NCI-H524 treated with DMSO at 0.1 percent for 48 hours (cell line): ENCODE measurements at regions not wholly inside any gene's neighbourhood (a gene's known extent, or its start where the extent isn't known, plus 50 kb on each side); places are given as distances from the start of the nearest gene placed in this dataset.

Experiments used
- DNase-seq: peaks from one replicate; lab custom pipeline; 2025; lab: John Stamatoyannopoulos, UW

DNA sequence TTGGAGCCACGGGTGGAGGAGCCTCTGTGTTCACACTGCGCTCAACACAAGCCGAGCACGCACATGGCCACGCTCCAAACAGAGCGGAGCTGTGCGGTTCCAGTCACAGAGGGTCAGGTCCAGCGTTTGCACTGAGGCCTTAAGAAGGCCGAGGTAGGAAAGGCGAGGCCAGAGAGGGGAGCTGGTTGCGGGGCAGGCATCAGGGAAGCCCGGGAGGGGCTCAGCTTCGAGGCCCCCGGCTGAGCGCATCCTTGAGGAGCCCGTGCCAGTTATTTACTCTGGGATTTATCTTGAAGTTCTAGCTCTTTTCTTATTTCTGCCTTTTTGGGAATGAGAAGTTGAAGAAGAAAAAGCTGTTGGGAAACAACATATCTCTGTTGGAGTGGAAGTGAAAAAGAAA, 140.8 kb downstream of the IRX1 start:
- DNase-seq, result no peak

DNA sequence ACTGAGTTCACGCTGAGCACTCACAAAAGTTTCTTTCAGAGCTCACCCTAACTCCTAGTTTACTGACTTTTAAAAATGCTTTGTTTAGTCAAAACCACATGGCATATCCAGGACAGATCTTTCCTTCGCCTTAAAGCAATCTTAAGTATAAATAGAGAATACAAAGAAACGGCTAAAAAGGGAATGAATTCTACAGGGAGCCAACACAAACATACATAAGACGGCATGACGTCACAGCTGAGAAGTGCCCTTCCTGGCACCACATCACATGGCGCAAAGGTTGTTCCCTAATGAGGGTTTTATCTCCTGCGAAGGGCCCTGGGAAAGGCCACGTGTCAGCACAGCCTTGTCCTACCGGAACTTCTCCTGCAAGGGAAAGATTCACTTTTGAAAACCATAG, 141.3 kb downstream of the IRX1 start:
- no peak for DNase-seq

DNA sequence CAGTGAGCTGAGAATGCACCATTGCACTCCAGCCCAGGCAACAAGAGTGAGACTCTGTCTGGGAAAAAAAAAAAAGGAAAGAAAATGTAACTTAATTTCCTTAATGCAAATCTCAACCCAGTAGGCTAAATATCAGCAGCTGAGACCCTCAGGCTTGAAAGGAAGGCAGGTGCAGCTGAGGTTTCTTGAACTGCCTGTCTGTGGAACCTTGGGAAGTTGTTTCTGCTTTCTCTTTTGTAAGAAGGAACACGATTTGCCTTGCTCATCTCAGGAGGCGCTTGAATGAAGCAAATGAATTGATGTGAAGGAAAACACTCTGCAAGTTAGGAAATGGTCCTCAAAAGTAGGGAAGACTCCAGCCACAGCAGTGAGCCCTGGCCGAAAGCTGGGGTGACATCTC, 143.3 kb downstream of the IRX1 start:
- DNase-seq, result no peak

DNA sequence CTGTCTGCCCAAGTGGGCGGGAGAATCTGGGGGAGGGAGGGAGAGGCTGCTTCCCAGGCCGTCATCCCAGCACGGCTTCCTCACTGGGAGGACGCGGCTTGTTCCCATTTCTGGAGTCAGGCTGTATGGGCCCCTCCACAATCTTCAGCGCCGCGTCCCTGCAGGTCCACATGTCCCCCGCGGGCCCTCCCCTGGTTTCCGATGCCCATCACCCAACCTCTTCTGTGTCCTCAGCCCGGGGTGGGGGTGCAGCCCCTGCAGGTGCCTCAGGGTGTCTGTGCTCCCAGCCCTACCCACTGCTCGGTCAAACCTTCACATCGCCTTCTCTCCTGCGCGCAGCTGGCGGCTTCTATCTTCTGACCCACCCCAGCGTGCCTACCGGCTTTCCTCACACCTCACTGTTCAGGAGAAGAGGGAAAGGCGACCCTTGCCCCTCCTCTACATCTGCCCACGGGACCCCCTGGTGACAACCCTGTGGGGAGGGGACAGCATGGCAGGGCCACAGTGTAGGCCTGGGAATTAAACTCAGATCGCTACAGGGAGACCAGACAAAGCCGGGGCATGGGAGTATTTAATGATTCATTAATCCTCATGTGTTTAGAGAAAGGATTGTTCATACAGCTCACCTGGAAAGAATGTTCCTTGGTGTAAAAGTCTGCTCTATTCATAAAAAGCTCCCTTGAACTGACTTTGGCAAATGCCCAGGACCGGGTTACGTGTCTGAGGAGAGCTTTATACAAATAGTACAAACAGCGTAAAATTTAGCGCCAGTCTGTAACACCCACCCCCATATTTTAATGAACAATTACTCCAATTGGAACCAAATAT, 145.1 kb downstream of the IRX1 start:
- DNase-seq, result no peak

DNA sequence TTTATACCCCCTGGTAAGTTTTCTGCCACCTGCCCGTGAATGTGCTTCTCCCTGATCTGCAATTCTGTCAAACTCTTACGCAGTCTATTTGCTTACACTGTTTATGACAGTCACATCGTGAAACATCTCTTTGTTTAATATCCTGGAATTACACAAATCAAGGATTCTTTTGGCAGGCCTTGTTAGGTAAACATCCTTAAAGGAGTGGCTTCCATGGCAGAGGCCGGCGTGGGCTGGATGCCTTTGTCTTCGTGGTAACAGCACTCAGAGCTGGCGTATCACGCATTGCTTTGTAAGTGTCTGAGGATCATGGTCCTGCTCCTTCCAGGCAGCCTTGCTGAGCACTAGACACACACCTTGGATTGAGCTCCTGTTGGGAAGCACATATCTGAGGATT, 145.7 kb downstream of the IRX1 start:
- DNase-seq, result no peak

DNA sequence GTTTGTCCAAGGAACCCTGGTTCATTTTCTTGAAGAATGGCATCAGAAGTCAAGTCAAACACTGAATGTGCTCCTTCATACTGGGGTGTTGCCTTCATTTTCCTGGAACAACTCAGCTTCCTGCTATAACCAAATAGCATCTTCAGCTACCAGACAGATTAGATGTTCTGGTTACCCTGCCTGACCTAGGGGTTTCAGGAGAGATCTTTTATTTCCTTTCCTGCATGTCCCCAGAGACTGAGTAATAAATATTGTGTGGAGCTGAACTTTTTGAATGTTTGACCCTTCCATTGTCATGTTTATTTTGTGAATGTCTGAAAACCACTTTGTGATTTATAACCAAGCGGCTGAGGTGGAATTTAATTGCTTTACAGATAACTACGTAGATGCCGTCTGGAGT, 147.1 kb downstream of the IRX1 start:
- DNase-seq, result no peak

DNA sequence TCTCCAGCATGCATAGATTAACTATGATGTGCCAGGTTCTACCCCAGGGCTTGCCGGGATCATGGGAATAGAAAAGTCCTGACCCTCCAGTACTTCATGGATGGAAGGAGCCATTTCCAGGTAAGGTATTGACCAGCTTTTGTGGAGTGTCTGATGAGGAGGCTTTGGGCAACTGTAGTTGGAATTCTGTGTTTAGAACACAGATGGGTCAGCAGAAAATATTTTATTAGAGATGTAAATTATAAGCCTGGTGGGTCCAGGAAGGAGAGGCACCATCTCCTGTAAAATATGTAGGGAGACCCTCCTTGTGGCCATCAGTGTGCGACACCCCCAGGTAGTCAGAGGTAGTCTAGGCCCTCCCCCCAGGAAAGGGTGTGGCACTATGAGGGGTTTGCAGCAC, 156.2 kb downstream of the IRX1 start:
- no peak for DNase-seq

DNA sequence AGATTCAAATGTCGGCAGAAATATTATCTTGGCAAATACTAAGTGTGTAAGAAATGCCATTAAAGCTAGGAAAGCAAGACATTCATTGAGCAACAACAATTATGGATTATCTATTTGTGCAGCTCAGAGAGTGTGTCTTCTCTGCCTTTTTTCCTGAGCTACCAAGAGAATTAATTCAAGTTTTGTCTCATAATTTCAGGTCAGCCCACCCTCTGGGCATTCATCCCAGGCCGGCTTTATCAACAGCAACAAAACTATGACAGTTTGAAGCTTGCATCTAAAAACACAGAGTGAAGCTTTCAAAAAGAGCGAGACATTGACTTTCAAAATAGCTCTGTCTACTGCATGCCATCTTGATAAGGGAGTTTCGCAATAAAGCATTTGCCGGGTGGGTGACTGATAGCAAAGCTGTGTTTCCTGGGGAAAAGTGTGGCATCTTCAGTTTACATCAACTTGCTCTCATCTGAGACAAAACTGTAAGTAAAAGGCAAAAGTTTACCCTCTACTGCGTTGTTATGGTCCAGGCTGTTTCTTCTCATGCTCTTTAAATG, 182.4 kb downstream of the IRX1 start:
- no peak for DNase-seq

DNA sequence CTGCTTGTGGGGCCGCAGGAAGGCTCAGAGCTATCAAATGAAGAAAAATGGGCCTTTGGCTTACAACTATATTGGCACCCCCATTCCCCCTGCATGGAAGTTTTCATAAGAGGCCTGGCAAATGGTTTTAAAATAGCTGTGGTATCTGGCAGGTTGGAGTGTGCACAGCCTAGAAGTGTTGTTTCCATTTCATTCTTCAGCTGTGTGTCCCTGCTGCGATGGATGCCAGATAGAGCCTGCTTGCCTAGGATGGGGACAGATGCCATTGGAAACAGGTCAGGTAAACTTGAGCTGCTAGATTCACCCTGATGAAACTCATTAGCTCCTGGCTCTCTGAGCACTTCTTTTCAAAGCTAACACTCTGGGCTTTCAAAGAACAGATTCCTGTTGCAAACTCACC, 183.3 kb downstream of the IRX1 start:
- no peak for DNase-seq

DNA sequence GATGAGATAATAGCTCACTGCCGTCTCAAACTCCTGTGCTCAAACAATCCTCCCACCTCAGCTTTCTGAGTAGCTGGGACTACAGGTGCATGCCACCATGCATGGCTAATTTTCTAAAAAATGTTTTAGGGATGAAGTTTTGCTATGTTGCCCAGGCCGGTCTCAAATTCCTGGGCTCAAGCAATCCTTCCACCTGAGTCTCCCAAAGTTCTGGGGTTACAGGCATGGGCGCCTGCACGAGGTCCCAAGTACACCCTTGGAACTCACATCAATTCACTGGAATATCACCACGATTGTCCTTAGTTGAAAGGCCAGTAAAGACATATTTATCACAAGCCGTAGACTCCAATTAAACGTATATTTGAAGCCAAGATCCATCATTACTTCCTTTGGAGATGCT, 184.6 kb downstream of the IRX1 start:
- DNase-seq, result no peak

DNA sequence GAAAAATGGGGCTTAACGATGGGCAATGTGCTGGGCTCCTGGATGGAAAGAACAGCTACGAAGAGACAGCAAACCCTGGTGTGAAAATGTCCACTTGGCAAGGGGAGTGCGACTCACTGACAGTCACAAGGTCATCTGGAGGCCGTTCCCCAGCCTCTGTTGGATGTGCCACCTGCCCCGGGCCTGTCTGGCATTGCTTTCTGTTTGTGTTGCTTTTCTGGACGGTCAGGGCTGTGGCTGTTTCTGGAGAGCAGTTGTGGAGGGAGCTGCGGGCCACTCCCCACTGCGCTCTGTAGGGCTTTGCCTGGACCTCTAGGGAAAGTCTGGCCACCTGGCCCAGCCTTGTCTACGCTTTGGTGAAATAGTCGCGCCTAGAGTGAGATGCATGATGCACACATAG, 185.3 kb downstream of the IRX1 start:
- no peak for DNase-seq

DNA sequence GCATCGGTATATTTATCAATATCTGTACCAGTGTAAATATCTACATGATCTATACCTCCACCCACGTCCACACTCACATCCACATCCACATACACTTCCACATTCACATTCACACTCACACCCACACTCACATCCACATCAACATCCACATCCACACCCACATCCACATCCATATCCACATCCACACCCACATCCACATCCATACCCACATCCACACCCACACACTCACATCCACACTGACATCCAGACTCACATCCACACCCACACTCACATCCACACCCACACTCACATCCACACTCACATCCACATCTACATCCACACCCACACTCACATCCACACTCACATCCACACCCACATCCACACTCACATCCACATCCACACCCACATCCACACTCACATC, 189.2 kb downstream of the IRX1 start:
- no peak for DNase-seq

DNA sequence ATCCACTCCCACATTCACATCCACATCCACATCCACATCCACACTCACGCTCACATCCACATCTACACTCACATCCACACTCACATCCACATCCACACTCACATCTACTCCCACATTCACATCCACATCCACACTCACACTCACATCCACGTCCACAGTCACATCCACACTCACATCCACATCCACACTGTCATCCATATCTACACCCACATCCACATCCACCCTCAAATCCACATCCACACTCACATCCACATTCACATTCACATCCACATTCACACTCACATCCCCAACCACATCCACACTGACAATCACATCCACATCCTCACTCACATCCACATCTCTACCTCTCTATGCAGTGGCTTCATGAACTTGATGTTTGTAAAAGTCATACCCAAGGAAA, 190.5 kb downstream of the IRX1 start:
- DNase-seq, result no peak

DNA sequence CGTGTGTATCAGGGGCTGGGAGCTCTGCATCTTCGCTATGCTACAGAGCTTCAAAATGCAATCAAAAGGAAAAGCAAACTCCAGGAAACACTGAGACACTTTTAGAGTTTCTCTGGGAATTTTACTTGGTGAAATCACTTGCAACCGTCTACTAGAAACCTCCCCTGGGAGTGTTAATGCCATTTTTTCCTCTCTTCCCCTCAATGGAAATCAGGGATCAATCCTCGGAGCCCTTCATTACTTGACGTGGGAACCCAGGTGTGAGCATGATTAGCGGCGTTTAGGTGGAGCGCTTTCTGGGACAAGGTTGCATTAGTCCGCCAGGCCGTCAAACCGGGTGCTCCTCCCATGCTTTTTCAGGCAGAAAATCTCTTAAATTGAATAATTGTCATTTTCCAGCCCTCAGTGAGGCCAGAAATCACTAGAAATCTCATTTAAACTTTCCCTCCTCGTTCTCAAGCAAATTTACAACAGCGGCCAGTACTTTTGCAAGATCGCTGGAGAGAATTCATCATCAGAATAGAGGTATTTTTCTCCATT, 191.3 kb downstream of the IRX1 start:
- no peak for DNase-seq

DNA sequence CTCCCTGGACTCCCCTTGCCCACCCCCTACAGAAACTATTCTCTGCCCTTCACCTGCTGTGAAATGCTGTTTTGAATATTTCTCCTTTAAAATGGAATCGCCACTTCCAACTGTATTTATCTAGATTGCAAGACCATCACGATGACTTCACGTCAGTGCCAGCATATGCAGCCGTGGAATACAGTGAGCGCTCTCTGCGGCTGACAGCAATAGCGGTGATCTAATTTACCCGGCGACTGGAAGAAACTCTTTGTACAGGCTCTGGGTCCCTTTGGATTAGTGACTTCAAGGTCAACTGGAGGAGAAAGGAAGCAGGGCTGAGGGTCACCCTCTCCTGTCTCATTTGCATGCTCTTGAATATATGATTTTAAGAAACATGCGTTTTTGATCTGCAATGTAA, 192.0 kb downstream of the IRX1 start:
- DNase-seq, result no peak

DNA sequence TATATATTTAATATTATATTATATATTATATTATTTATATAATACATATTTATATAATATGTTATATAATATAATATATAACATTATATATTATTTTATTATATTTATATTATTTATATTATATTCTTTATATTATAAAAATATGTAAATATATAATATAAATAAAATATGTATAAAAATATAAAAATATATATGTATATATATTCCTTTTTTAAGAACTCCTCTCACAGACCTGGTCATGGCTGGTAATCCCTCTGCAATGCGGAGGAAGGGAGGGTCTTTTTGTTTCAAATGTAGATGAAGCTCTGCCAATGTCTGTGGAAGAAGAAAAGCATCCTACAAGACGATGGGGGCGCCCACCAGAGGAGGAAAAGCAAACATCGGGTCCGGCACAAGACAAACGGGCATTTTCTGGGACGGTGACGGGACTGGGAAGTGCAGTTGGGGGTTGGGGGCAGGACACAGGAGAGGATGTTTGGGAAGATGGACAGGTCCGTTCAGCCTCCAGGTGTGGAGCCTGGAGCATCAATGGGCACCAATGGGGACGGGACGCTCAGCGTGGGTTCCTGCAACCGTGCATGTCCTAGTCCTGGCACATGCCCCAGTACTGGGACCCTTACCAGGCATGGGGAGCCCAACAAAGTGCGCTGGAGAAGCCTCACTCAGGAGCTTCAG, 194.0 kb downstream of the IRX1 start:
- DNase-seq, result no peak

DNA sequence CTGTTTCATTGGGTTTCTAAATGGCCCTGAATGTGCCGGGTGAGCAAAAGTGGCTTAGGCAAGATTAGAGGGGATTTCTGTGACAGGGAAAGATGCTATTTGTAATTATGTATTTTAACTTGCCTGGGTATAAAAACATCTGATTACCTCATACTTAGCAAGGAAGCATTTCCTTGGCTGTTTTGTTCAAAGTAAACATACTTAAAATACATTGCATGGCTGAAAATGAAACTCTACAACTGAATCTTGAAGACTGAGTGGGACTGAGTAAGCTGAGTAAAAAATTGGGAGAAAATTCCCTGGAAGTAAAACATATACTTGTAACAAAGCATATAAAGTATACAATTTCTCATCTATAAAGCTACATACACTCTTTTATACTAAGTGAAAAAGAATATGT, 197.5 kb downstream of the IRX1 start:
- DNase-seq, result no peak

DNA sequence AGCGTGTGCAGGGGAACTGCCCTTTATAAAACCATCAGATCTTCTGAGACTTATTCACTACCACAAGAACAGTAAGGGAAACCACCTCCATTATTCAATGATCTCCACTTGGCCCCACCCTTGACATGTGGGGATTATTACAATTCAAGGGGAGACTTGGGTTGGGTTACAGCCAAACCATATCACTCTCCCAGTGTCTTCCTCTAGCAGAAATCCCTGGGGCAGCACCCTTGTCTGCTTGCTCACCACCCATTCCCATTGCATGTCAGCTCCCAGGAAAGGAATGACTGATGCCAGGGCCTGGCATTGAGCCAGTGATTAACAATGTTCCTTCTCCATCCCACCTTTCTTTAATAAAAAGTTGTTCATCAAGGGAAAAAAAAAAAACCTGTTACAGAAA, 199.0 kb downstream of the IRX1 start:
- DNase-seq, result no peak

DNA sequence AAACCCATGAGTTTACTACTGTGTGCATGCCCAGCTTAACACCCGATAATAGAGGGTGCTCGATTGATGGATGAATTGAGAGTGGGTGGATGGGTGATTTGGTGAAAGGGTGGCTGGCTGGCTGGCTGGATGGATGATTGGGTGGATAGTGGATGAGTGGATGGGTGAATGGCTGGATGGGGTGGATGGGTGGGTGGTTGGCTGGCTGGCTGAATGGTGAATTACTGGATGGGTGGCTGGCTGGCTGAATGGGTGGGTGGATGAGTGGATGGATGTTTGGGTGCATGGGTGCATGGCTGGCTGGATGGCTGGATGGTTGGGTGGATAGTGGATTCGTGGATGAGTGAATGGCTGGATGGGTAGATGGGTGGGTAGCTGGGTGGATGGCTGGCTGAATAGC, 201.1 kb downstream of the IRX1 start:
- no peak for DNase-seq

DNA sequence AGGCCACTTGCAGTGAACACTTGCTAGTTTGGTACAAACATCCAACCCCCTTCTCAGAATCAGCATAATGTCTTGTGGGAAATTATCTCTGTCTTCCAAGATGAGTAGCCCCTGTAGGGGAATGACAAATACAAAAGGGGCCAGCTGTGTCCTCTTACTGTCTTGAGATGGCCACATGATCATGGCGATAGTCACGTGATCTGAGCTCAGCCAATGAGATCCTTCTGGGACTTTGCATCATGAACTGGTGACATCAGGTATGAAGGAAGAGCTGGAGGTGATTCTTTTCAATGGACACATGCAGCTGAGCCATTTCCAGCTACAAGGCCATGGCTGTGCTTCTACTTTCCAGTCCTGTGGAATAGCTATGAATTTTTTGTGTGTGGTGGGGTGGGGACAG, 206.3 kb downstream of the IRX1 start:
- DNase-seq, result no peak

DNA sequence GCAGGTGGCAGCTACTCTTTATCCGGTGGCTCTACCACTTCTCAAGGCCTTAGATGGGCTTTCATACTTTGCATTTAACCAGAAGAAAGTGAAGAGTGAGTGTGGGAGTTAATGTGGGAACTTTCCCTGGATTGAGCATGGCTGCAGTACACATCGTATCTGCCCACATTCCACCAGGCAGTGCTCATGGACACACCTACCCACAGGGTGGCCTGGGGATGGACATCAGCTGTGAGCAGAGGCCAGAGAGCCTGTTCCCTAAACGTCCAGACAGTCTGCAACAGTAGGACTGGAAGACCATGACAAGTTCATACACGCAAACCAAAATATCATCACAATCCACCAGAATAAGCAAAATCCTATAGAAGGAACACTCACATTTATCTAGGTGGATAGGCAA, 213.8 kb downstream of the IRX1 start:
- no peak for DNase-seq

DNA sequence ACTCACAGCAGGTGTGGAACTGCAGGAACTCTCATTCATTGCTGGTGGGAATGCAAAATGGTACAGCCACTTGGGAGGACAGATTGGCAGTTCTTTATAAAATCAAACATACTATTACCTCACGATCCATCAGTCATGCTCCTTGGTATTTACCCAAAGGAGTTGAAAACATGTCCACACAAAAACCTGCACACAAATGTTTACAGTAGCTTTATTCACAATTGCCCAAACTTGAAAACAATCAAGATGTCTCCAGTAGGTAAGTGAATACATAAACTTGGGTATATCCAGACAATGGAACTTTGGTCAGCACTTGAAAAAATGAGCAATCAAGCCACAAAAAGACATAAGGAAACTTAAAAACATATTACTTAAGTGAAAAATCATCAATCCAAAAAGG, 215.5 kb downstream of the IRX1 start:
- DNase-seq, result no peak

DNA sequence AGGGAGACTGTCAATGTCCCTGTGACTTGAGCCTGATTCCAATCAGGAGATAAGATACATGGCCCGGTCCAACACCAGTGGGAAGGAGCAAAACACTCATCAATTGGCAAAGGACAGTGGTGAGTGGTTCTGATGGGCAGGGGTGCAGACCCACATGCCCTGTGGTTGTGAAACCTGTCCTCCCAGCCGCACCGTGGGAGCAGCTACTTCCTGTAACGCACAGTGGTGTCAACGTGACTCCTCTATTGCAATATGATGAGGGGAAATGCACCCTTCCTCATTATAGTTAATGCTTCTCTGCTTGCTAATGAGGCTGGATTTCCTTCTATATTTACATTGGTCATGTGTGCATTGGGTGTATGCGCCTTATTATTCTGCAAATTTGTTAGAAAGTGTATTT, 223.0 kb downstream of the IRX1 start:
- no peak for DNase-seq
